Small intestine (tissue), 7 donors: ENCODE measurements at regions not wholly inside any gene's neighbourhood (a gene's known extent, or its start where the extent isn't known, plus 50 kb on each side); places are given as distances from the start of the nearest gene placed in this dataset.

ENCODE experiments used
- DNase-seq, 2 donors: peaks; one replicate each; pipeline versions ENCODE4 v3.0.0 to v3.0.0-alpha.2; 2013
- FAIRE-seq: peaks from 2 replicates; lab custom pipeline; 2012; peaks lifted over from hg19 to GRCh38; lab: Jason Lieb, UNC
- H3K27ac ChIP-seq, 3 donors: one replicate each; pipeline ENCODE4 v1.5.1; 2013; ENCODE audit warnings: low read length in 2 of 3, mild to moderate bottlenecking in 2 of 3, control low read depth in 1 of 3, inconsistent platforms in 1 of 3, low read depth in 1 of 3, moderate library complexity in 1 of 3
- H3K27me3 ChIP-seq, 3 donors: one replicate each; pipeline ENCODE4 v1.6.1; 2013; ENCODE audit warnings: low read length in 3 of 3, inconsistent platforms in 1 of 3; ENCODE audit not compliant: control insufficient read depth in 3 of 3, insufficient read depth in 3 of 3
- H3K36me3 ChIP-seq, 3 donors: one replicate each; pipeline ENCODE4 v1.6.1; 2013; ENCODE audit warnings: low read length in 3 of 3, inconsistent platforms in 1 of 3, low read depth in 1 of 3, mild to moderate bottlenecking in 1 of 3, moderate library complexity in 1 of 3; ENCODE audit not compliant: control insufficient read depth in 3 of 3, insufficient read depth in 2 of 3
- H3K4me1 ChIP-seq, 3 donors: one replicate each; pipeline ENCODE4 v1.6.1; 2013; ENCODE audit warnings: low read length in 2 of 3, inconsistent platforms in 1 of 3, low read depth in 1 of 3, mild to moderate bottlenecking in 1 of 3, moderate library complexity in 1 of 3; ENCODE audit not compliant: control insufficient read depth in 3 of 3, insufficient read depth in 2 of 3
- H3K4me3 ChIP-seq, 3 donors: one replicate each; pipeline ENCODE4 v1.5.1; 2013; ENCODE audit warnings: low read length in 3 of 3, control low read depth in 1 of 3, inconsistent platforms in 1 of 3, low read depth in 1 of 3, mild to moderate bottlenecking in 1 of 3, moderate library complexity in 1 of 3
- H3K9me3 ChIP-seq, 2 donors: one replicate each; pipeline ENCODE4 v1.6.1; 2013; ENCODE audit warnings: low read depth in 1 of 2, low read length in 1 of 2; ENCODE audit not compliant: control insufficient read depth in 2 of 2, insufficient read depth in 1 of 2
- WGBS, 3 donors: extraction: QIAGEN DNeasy Blood & Tissue Kit; methylation state at CpG; one replicate each; pipeline ENCODE4 v1.1.7; 2013; 5-methylcytosine and 5-hydroxymethylcytosine counted together
- donor health status: healthy with polysubstance abuse.
- donor health status: control.
- donor health status: control.
- donor health status: Bipolar disorder and iron deficiency.
- donor health status: healthy.

DNA sequence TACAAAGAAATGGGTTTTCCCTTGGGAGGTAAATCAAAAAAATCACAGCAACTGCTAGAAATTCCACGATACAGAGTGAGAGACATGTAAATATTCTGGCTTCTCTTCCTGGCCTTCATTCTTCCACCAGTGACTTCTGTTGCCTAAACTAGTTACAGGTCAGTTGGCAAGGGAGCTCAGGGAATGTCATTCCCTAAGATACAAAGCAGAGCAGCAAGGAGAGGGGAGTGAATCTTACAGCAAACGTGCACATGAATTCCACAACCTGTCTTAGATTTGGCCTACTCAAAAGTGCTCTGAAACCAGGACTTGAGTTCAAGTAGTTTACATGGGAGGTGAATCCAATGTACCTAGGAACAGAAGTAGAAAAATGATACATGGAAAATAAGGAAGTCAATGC, 445.3 kb upstream of the LRRC7 start:
- FAIRE-seq (no peak), DNase-seq (no peak)
- no peaks in the 10 kb centered on the region for H3K27me3 ChIP-seq
- H3K27ac ChIP-seq, result no peak overlapping the region
- no peaks in the 10 kb centered on the region for H3K9me3 ChIP-seq
- 58 to 73% (median 72%) methylated on average over 2 of the region's 2 CpGs for WGBS, 3 donors
- no peak overlapping the region for H3K4me3 ChIP-seq
- no peaks in the 10 kb centered on the region for H3K36me3 ChIP-seq
- no peaks in the 10 kb centered on the region for H3K4me1 ChIP-seq

DNA sequence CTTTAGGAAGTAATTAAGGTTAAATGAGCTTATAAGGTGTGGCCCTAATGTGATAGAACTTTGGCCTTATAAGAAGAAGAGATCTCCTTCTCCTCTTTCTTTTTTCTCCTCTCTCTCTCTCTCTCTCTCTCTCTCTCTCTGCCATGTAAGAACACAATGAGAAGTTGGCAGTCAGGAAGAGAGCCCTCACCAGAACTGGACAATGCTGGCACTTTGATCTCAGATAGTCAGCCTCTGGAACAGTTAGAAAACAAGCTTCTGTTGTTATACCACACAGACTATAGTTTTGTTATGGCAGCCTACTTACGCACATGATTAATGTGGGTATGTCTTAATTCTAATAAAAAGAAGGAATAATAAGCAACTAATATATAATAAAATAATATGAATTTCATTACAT, 444.2 kb upstream of the LRRC7 start:
- FAIRE-seq (no peak), DNase-seq (no peak)
- no peak overlapping the region for H3K4me3 ChIP-seq
- no peaks in the 10 kb centered on the region for H3K9me3 ChIP-seq
- no peak overlapping the region for H3K27ac ChIP-seq
- no peaks in the 10 kb centered on the region for H3K36me3 ChIP-seq
- H3K27me3 ChIP-seq, result no peaks in the 10 kb centered on the region
- WGBS, 3 donors, result 90 to 94% (median 93%) methylated on average over 1 of the region's 1 CpG
- no peaks in the 10 kb centered on the region for H3K4me1 ChIP-seq

GRCh38 chr1:69126796-69127195, 440.9 kb upstream of the LRRC7 start:
- H3K36me3 ChIP-seq, result no peaks in the 10 kb centered on the region
- WGBS, 3 donors, result 38 to 62% (median 54%) methylated on average over 1 of the region's 1 CpG
- no peak overlapping the region for H3K4me3 ChIP-seq
- H3K4me1 ChIP-seq, result no peaks in the 10 kb centered on the region
- H3K9me3 ChIP-seq, result no peaks in the 10 kb centered on the region
- H3K27me3 ChIP-seq, result no peaks in the 10 kb centered on the region
- no peak for DNase-seq
- no peak for FAIRE-seq
- no peak overlapping the region for H3K27ac ChIP-seq

DNA sequence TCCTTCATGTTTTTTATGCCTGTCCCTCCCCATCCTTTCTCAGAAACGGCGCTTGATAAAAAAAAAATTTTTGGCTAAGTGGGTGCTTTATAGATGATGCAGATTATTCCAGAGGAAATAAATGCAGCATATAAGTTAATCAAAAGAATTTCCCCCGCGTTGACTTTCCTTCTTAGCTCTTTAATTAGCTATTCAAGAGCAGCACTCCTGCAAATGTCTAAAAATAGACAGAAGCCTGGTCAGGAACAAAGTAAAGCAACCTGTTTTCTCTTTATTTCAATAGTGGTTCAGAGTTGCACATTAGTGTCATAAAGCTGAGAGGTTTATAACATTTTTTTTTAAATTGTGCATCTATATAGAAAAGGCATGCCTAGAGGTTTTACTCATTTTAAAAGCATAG, 439.5 kb upstream of the LRRC7 start:
- no peaks in the 10 kb centered on the region for H3K9me3 ChIP-seq
- H3K4me1 ChIP-seq, result no peaks in the 10 kb centered on the region
- H3K36me3 ChIP-seq, result no peaks in the 10 kb centered on the region
- no peak for DNase-seq
- 50 to 75% (median 56%) methylated on average over 4 of the region's 4 CpGs for WGBS, 3 donors
- H3K4me3 ChIP-seq, result no peak overlapping the region
- no peaks in the 10 kb centered on the region for H3K27me3 ChIP-seq
- no peak overlapping the region for H3K27ac ChIP-seq
- FAIRE-seq, result no peak

- Histone ChIP-seq H3K27ac (no peak overlapping the region), H3K4me3 (no peak overlapping the region), H3K27me3 (no peaks in the 10 kb centered on the region), H3K4me1 (no peaks in the 10 kb centered on the region), H3K9me3 (no peaks in the 10 kb centered on the region), H3K36me3 (no peaks in the 10 kb centered on the region)
- 70 to 76% (median 73%) methylated on average over 4 of the region's 4 CpGs for WGBS, 3 donors
- no peak for DNase-seq
- FAIRE-seq, result no peak
Observed at GRCh38 chr1:69129538-69129937, 438.2 kb upstream of the LRRC7 start.

GRCh38 chr1:69138172-69138571, 429.6 kb upstream of the LRRC7 start:
- Histone ChIP-seq H3K4me1 (no peaks in the 10 kb centered on the region), H3K9me3 (no peaks in the 10 kb centered on the region), H3K36me3 (no peaks in the 10 kb centered on the region), H3K4me3 (no peak overlapping the region), H3K27me3 (no peaks in the 10 kb centered on the region), H3K27ac (no peak overlapping the region)
- 63 to 72% (median 63%) methylated on average over 1 of the region's 1 CpG for WGBS, 3 donors
- no peak for FAIRE-seq
- no peak for DNase-seq

DNA sequence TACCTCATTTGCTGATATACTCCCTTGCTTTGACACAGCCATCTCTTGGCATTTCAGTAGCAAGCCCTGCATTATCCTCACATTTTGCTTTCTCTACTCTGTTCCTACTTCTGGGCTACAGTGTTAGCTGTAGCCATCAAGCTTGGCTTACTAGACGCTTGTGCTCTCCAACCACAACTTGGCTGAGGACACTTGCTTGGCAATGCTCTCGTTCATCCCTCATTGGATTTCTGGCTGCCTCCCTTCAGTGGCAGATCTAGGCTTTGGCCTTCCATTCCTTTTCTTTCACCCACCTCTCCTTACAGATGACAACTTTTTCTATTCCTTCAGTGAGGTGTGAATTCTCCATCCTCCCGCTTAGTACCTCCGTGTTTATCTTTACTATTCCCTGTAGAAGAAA, 428.7 kb upstream of the LRRC7 start:
- Histone ChIP-seq H3K4me3 (no peak overlapping the region), H3K9me3 (no peaks in the 10 kb centered on the region), H3K27me3 (no peaks in the 10 kb centered on the region), H3K27ac (no peak overlapping the region), H3K4me1 (no peaks in the 10 kb centered on the region), H3K36me3 (no peaks in the 10 kb centered on the region)
- FAIRE-seq (no peak), DNase-seq (no peak)
- 76 to 90% (median 89%) methylated on average over 4 of the region's 4 CpGs for WGBS, 3 donors

DNA sequence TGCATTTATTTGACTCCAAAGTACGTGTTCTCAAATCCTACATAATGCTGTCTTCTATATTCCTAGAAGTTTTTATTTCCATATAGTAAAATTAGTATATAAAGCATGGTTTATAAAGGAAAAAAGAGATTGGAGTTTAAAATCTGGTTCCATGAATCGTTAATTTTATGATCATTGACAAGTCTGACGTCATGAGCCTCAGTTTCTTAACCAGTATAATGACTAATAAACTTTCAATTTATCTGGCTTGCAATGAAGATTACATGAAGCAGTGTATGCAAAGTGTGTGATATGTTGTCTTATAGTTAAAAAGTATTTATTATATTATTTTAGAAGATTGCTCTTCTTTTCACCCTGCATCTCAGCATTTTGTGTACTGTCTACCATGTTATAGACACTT, 421.4 kb upstream of the LRRC7 start:
- no peaks in the 10 kb centered on the region for H3K36me3 ChIP-seq
- WGBS, 3 donors, result 49 to 70% (median 55%) methylated on average over 3 of the region's 3 CpGs
- no peaks in the 10 kb centered on the region for H3K4me1 ChIP-seq
- FAIRE-seq (no peak), DNase-seq (no peak)
- no peaks in the 10 kb centered on the region for H3K9me3 ChIP-seq
- H3K27me3 ChIP-seq, result no peaks in the 10 kb centered on the region
- no peak overlapping the region for H3K27ac ChIP-seq
- H3K4me3 ChIP-seq, result no peak overlapping the region

DNA sequence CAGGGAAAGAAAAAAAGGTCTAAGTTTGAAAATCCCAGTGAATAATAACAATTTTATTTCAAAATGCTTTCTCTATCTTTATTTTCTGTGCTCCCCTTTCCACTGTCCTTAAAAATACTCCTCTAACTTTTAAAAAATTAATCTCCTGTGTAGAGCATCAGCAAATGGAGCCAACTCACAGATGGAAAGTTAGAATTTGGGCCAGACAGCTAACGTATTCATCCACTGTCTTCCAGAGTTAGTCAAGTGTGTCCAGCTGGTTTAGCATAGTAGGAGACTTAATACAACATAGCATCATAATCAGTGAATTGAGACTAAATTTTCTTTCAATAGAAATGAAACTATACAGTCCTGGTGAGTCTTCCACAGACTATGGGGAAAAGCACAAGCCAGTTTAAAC, 419.0 kb upstream of the LRRC7 start:
- no peak for DNase-seq
- H3K27me3 ChIP-seq, result no peaks in the 10 kb centered on the region

More for the DNA sequence above, 419.0 kb upstream of the LRRC7 start:
- no peaks in the 10 kb centered on the region for H3K36me3 ChIP-seq
- no peak for FAIRE-seq
- H3K4me1 ChIP-seq, result no peaks in the 10 kb centered on the region
- H3K9me3 ChIP-seq, result no peaks in the 10 kb centered on the region
- H3K4me3 ChIP-seq, result no peak overlapping the region
- H3K27ac ChIP-seq, result no peak overlapping the region
- WGBS, 3 donors, result 58 to 80% (median 59%) methylated on average over 1 of the region's 1 CpG
